ENCODE measurements at regions not wholly inside any gene's neighbourhood (a gene's known extent, or its start where the extent isn't known, plus 50 kb on each side); places are given as distances from the start of the nearest gene placed in this dataset.

- TF ChIP-seq EZH2phosphoT487 (IDR thresholded peaks at IDR 0.05; ENCODE audit: borderline replicate concordance) (no peak), CTCF (conservative IDR thresholded peaks at IDR 0.05; ENCODE audit: low read length) (no peak)
These were observed 112.2 kb upstream of the MROH9 start for GRCh38 chr1:170823120-170823519.

Data from Loucy (cell line).